Peyer's patch (tissue), 4 donors: ENCODE measurements at regions not wholly inside any gene's neighbourhood (a gene's known extent, or its start where the extent isn't known, plus 50 kb on each side); places are given as distances from the start of the nearest gene placed in this dataset.
"Not testable (repeated sequence)": the region's sequence is repeated elsewhere in the genome, so short reads cannot be mapped to it uniquely, and the experiment has no call there.

Experiments
- DNase-seq, 3 donors: peaks; one replicate each; pipeline ENCODE4 v3.0.0-alpha.2; 2017 to 2019
- H3K27ac ChIP-seq, 4 donors: fragments of 200-600 bp; sonication (generic); one replicate each; pipeline ENCODE4 v1.5.1; 2016 to 2019
- H3K27me3 ChIP-seq, 2 donors: fragments of 200-600 bp; sonication (generic); one replicate each; pipeline ENCODE4 v1.5.1; 2019
- H3K36me3 ChIP-seq, 3 donors: fragments of 200-600 bp; sonication (generic); one replicate each; pipeline ENCODE4 v1.5.1; 2016 to 2019
- H3K4me1 ChIP-seq, 4 donors: fragments of 200-600 bp; sonication (generic); one replicate each; pipeline ENCODE4 v1.5.1; 2016 to 2019
- H3K4me3 ChIP-seq, 4 donors: fragments of 200-600 bp; sonication (generic); 1 replicate in 3 of 4; 2 replicates in 1 of 4; pipeline ENCODE4 v1.5.1; 2016 to 2019; ENCODE audit warnings: mild to moderate bottlenecking in 1 of 4
- H3K9me3 ChIP-seq, 4 donors: fragments of 200-600 bp; sonication (generic); one replicate each; pipeline ENCODE4 v1.5.1; 2016 to 2019; ENCODE audit warnings: mild to moderate bottlenecking in 1 of 4
- TF ChIP-seq, protein P1 (sequence below), 6 experiments: fragments of 450-650 bp in 4 of 6; fragments of 200-600 bp in 2 of 6; sonication (generic) in 1 of 6; IDR thresholded peaks; one replicate each; pipeline ENCODE4 v1.5.1; 2017 to 2019; ENCODE audit warnings: antibody characterized with exemption in 6 of 6, mild to moderate bottlenecking in 3 of 6, moderate library complexity in 1 of 6

GRCh38 chr15:20203649-20204150 is 337.9 kb downstream of the GOLGA6L6 start:
- DNase-seq, H3K27ac ChIP-seq, H3K27me3 ChIP-seq, H3K9me3 ChIP-seq, H3K4me3 ChIP-seq, H3K36me3 ChIP-seq, H3K4me1 ChIP-seq: not testable (repeated sequence)

DNA sequence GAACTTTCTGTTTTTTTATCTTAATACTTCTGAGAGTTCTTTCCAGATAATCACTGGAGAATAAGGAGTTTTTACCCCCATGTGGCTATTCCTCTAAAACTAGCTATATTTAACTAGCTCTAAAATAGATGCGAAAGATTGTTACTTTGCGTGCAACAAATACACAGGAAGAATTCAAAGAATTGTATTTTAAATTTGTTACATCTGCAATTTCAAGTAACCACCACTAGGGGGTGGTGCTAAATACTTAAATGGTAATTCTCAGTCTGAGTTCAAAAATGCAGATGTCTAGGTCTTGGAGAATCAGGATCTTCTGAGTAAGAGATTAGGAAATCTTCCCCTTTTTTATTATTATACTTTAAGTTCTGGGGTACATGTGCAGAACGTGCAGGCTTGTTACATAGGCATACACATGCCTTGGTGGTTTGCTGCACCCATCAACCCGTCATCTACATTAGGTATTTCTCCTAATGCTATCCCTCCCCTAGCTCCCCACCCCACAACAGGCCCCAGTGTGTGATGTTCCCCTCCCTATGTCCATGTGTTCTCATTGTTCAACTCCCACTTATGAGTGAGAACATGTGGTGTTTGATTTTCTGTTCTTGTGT is 346.9 kb downstream of the GOLGA6L6 start:
- not testable (repeated sequence) for H3K27me3 ChIP-seq, H3K4me3 ChIP-seq

GRCh38 chr15:20192982-20193929 is 348.3 kb downstream of the GOLGA6L6 start:
- H3K27ac ChIP-seq, H3K36me3 ChIP-seq, H3K9me3 ChIP-seq, H3K27me3 ChIP-seq, H3K4me1 ChIP-seq, H3K4me3 ChIP-seq: not testable (repeated sequence)
- peak in 2 of 3 donors; percentile 20 to 59 for DNase-seq
- TF ChIP-seq, protein P1, sequence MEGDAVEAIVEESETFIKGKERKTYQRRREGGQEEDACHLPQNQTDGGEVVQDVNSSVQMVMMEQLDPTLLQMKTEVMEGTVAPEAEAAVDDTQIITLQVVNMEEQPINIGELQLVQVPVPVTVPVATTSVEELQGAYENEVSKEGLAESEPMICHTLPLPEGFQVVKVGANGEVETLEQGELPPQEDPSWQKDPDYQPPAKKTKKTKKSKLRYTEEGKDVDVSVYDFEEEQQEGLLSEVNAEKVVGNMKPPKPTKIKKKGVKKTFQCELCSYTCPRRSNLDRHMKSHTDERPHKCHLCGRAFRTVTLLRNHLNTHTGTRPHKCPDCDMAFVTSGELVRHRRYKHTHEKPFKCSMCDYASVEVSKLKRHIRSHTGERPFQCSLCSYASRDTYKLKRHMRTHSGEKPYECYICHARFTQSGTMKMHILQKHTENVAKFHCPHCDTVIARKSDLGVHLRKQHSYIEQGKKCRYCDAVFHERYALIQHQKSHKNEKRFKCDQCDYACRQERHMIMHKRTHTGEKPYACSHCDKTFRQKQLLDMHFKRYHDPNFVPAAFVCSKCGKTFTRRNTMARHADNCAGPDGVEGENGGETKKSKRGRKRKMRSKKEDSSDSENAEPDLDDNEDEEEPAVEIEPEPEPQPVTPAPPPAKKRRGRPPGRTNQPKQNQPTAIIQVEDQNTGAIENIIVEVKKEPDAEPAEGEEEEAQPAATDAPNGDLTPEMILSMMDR (IDR thresholded peaks at IDR 0.05) = peak in 1 of 6 experiments; percentile 23

More for the DNA sequence above, 346.9 kb downstream of the GOLGA6L6 start:
- TF ChIP-seq, protein P1 (IDR thresholded peaks at IDR 0.05) = peak in 2 of 6 experiments; percentile 13 to 42
- H3K9me3 ChIP-seq, DNase-seq, H3K4me1 ChIP-seq, H3K36me3 ChIP-seq, H3K27ac ChIP-seq: not testable (repeated sequence)

DNA sequence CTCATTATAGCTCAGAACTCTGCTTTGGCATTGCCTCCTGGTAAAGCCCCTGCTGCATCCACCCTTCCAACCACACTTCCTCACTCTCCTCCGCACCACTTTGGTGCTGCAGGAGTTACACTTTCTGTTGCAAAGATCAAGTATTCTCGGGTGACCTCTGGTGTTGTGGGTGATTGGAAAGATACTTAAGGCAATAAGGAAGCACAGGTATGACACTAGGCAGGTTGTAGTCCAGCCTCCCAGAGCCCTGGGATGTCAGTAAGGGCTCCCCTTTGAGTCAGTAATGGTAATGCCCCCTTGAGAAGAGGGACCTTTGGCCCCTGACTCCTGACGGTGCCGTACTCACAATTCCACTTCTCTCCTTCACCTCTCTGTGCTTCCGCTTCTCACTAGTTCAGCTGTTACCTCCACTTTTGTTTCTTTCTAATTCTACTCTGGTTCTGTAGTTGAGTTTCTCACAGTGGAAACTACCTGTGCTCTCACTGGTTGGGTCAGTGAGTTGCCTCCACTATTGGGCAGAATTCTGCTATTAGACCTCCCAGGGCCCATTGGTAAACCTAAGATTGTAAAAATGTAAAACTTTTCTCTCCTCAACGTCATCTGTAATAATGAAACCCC is 350.0 kb downstream of the GOLGA6L6 start:
- not testable (repeated sequence) for H3K4me1 ChIP-seq, H3K9me3 ChIP-seq, H3K36me3 ChIP-seq, DNase-seq, H3K27ac ChIP-seq, H3K4me3 ChIP-seq, H3K27me3 ChIP-seq

DNA sequence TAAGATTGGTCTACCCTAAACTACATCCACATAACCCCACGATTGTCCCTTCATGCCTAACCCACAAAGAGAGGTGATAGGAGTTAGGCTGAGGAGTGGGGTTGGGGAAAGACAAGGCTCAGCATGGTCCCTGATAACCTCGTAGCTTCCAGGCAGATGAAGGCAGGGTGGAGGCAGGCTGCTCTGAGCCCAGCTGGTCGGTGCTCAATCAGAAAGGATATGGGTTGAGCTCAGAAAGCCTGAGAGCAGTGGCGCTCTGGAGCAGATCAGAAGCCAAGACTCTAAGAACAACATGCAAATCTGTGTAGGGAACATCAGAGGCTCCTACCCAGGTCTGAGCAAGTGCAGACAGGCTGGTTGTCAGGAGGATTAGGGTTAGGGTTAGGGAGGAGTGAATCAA is 353.0 kb downstream of the GOLGA6L6 start:
- H3K9me3 ChIP-seq, H3K27me3 ChIP-seq: not testable (repeated sequence)

GRCh38 chr15:20187370-20188355 is 353.9 kb downstream of the GOLGA6L6 start:
- not testable (repeated sequence) for H3K36me3 ChIP-seq, H3K27me3 ChIP-seq

More for the DNA sequence above, 353.0 kb downstream of the GOLGA6L6 start:
- not testable (repeated sequence) for DNase-seq, H3K36me3 ChIP-seq, H3K4me1 ChIP-seq, H3K27ac ChIP-seq, H3K4me3 ChIP-seq

GRCh38 chr15:20184879-20185278 is 356.7 kb downstream of the GOLGA6L6 start:
- H3K4me1 ChIP-seq, H3K36me3 ChIP-seq, DNase-seq, H3K4me3 ChIP-seq, H3K27ac ChIP-seq, H3K9me3 ChIP-seq, H3K27me3 ChIP-seq: not testable (repeated sequence)

More at GRCh38 chr15:20187370-20188355, 353.9 kb downstream of the GOLGA6L6 start:
- H3K27ac ChIP-seq, H3K9me3 ChIP-seq, H3K4me1 ChIP-seq, H3K4me3 ChIP-seq, DNase-seq: not testable (repeated sequence)

GRCh38 chr15:20168221-20168620 is 373.4 kb downstream of the GOLGA6L6 start:
- not testable (repeated sequence) for H3K9me3 ChIP-seq, H3K36me3 ChIP-seq, H3K4me3 ChIP-seq, DNase-seq, H3K27me3 ChIP-seq, H3K27ac ChIP-seq, H3K4me1 ChIP-seq

DNA sequence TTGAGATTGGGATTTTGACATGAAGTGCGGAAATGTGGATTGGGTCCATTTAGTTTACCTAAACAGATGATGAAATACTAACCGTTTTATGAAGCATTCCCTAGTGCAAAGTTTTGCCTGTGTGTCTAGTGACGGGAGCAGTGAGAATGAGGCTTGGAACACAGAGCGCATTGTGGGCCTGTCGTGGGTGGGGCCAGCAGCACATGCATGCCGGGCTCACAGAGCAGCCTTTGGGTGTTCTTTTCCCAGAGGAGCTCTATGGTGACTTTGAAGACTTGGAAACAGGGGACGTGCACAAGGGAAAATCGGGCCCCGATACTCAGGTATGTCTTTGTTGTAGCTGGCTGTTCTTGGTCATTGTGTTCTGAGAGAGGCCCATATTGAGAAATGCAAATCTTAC is 388.1 kb downstream of the GOLGA6L6 start:
- not testable (repeated sequence) for H3K27me3 ChIP-seq, H3K27ac ChIP-seq, H3K4me3 ChIP-seq, H3K4me1 ChIP-seq, H3K9me3 ChIP-seq, H3K36me3 ChIP-seq
- peak in 1 of 3 donors; percentile 23 for DNase-seq

DNA sequence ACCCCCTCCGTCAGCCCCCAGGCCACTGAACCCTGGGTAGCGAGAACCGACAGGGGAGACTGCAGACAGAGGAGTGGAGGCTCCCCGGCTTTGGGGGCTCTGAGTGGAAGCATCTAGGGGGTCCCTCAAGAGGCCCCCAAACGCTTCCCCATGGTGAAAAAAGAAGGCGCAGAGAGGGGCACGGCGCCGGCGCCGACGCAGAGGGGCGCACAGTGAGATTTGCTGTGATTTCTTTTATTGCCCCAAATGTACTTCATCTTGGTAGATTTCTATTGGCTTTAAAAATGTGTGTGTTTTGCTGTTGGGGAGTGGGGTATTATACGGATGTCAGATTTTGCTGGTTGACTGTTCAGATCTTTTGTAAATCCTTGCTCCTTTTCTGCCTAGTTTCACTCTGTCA is 392.9 kb downstream of the GOLGA6L6 start:
- H3K4me1 ChIP-seq = not testable (repeated sequence)
- DNase-seq = peak in 1 of 3 donors; percentile 17

GRCh38 chr15:20148008-20148407 is 393.6 kb downstream of the GOLGA6L6 start:
- H3K4me1 ChIP-seq, H3K36me3 ChIP-seq, H3K27ac ChIP-seq, DNase-seq, H3K4me3 ChIP-seq, H3K9me3 ChIP-seq, H3K27me3 ChIP-seq: not testable (repeated sequence)

More for the DNA sequence above, 392.9 kb downstream of the GOLGA6L6 start:
- not testable (repeated sequence) for H3K9me3 ChIP-seq, H3K27ac ChIP-seq, H3K27me3 ChIP-seq, H3K36me3 ChIP-seq, H3K4me3 ChIP-seq
